Non-pigmented ciliary epithelial cell (primary cell): ENCODE measurements at regions not wholly inside any gene's neighbourhood (a gene's known extent, or its start where the extent isn't known, plus 50 kb on each side); places are given as distances from the start of the nearest gene placed in this dataset.

Source experiments
- DNase-seq: peaks from one replicate; pipeline ENCODE4 v3.0.0-alpha.2; 2010; ENCODE audit warnings: low read depth

DNA sequence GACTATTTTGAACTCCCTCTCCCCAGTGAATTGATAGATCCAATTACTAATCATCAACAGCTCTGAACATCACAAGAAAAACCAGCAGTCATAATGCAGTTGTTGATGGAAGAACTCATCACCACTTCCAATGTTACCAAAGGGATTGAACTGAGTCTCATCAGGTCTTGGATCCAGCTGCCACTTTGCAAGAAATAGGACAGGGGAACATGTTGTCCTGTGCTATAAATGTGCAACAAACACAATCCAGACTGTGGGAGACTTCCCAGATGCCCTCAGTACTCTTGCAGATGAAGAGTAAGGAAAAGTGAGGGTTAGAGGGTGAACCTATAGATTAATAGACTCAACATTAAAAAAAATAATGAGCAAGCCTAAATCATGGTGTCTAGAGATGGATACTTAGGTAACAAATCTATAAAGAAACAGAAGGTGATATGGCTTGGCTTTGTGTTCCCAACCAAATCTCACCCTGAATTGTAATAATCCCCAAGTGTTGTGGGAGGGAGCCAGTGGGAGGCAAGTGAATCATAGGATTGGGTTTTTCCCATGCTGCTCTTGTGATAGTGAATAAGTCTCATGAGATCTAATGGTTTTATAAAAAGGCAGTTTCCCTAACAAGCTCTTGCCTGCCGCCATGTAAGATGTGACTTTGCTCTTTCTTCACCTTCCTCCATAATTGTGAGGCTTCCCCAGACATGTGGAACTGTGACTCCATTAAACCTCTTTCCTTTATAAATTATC is 63.4 kb upstream of the PAPPA start:
- DNase-seq, result no peak

DNA sequence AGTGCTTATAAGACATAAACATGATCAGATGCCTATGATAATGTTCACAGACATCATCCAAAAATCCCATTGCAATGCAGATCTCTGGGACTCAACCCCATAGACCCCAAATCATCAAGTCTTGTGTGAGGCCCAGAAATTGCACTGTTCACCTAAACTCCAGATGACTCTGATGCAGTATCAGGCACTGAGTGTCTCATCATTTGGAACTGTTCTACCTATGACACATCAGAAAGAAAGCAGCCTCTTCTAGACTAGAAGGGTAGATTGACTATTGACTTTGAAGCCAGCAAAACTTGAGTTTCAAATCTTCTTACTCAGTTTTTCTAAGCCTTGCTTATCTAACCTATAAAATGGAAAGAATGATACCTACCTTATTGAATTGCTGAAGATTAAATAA is 58.7 kb upstream of the PAPPA start:
- no peak for DNase-seq

DNA sequence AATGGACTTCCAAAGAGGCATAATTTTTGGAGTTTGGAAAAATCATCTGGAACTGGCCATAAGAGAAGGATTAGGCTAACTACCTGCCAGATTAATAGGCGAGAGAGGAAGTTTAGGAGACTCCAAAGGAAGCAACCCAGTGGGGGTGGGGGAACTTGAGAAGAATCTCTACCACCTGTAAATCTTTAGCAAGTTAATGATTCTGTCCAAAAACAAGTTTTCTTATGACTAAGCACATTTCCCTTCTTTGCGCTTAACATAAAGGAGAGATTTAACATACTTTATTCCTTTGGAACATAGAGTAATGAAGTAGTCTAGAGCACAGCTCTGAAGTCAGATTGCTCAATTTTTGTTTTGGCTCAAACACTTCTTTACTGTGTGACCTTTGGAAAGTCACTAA is 58.2 kb upstream of the PAPPA start:
- DNase-seq, result no peak

GRCh38 chr9:116096046-116096445 is 57.5 kb upstream of the PAPPA start:
- no peak for DNase-seq

DNA sequence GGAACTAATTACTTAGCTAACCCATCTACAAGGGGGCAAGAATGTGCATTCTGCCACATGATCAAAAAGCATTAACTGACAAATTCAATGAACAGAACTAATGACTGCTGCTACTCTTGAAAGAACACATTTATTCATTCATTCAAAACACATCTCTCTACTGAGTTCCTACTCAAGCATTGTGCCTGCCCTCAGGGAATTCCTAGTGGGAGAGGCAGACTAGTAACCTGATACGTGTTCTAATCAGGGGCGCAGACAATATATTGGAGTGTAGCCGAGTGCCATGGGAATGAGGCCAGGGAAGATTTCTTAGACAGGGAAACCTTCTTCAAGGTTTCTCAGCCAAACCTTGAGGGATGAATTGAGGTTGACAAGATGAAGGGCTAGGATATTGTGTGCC is 56.7 kb upstream of the PAPPA start:
- no peak for DNase-seq

DNA sequence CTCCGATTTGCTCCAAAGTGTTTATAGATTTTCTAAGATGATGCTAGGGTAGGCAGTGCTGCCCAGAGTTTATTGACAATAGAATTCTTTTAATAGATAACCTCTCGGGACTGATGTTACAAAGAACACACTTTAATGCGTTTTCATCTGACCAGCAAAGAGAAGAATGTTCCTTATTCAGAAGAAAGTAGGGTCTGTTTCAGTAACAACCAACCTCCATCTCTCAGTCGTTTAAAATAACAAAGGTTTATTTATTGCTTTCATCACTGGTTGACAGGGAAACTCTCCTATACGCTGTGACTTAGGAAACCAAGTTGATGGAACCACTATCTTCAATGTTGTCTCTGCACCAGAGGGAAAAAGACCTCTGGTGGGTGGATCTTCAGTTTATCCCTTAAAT is 55.1 kb upstream of the PAPPA start:
- no peak for DNase-seq

GRCh38 chr9:116099821-116100220 is 53.8 kb upstream of the PAPPA start:
- DNase-seq, result peak; percentile 73

DNA sequence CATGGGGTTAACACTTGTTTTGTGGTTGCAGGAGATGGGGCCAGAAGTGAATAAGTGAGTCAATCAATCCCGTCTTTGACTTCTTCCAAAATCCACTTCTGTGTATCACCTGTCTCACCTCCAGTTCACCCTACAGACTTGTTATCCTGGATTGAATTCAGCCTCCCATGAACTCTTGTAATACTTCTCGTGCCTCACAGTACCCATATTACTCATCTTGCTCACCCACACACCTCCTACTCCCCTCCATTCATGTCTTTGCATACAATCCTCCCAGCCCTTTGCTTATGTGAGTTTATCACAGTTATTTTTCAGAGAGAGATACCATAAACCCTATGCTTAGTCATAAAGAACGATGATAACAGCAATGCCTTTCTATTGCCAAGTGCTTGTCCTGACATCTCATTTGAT is 52.9 kb upstream of the PAPPA start:
- peak; percentile 85 for DNase-seq

- peak; percentile 70 for DNase-seq
Observed at GRCh38 chr9:116101516-116101915, 52.1 kb upstream of the PAPPA start.

- DNase-seq, result no peak
Observed at GRCh38 chr9:116102596-116102995, 51.0 kb upstream of the PAPPA start.
